Breast epithelium (tissue), 4 donors: ENCODE measurements at regions not wholly inside any gene's neighbourhood (a gene's known extent, or its start where the extent isn't known, plus 50 kb on each side); places are given as distances from the start of the nearest gene placed in this dataset.

Experiments used
- DNase-seq, 2 donors: peaks; one replicate each; pipeline ENCODE4 v3.0.0-alpha.2; 2019; ENCODE audit warnings: low spot score in 2 of 2
- H3K27ac ChIP-seq, 2 donors: fragments of 200-600 bp; sonication (generic) in 1 of 2; one replicate each; pipeline ENCODE4 v1.5.1; 2016 to 2019; ENCODE audit warnings: mild to moderate bottlenecking in 1 of 2
- H3K27me3 ChIP-seq, 2 donors: fragments of 200-600 bp; sonication (generic) in 1 of 2; one replicate each; pipeline versions ENCODE4 v1.5.1 to v1.6.0; 2017 to 2019; ENCODE audit warnings: control low read depth in 1 of 2, mild to moderate bottlenecking in 1 of 2
- H3K36me3 ChIP-seq: fragments of 200-600 bp; one replicate; pipeline ENCODE4 v1.5.1; 2019
- H3K4me1 ChIP-seq, 2 donors: fragments of 200-600 bp; sonication (generic); one replicate each; pipeline ENCODE4 v1.5.1; 2016 to 2019; ENCODE audit warnings: control low read depth in 1 of 2
- H3K4me3 ChIP-seq, 3 donors: fragments of 200-600 bp; sonication (generic); 1 replicate in 2 of 3; 2 replicates in 1 of 3; pipeline ENCODE4 v1.5.1; 2016 to 2019; ENCODE audit warnings: mild to moderate bottlenecking in 3 of 3, moderate library complexity in 2 of 3
- H3K9me3 ChIP-seq, 2 donors: fragments of 200-600 bp; sonication (generic) in 1 of 2; one replicate each; pipeline ENCODE4 v1.5.1; 2016 to 2019; ENCODE audit warnings: control low read depth in 1 of 2
- CTCF ChIP-seq, 3 donors: fragments of 450-650 bp; IDR thresholded peaks; one replicate each; pipeline ENCODE4 v1.5.1; 2016 to 2017; ENCODE audit warnings: antibody characterized with exemption in 3 of 3, mild to moderate bottlenecking in 3 of 3, moderate library complexity in 3 of 3
- POLR2A ChIP-seq: fragments of 450-650 bp; IDR thresholded peaks from one replicate; pipeline ENCODE4 v1.6.1; 2016; ENCODE audit warnings: antibody characterized with exemption, mild to moderate bottlenecking, moderate library complexity
- POLR2AphosphoS5 ChIP-seq, 3 donors: sonication (generic); formaldehyde crosslinking; IDR thresholded peaks; one replicate each; pipeline ENCODE4 v1.6.1; 2017; ENCODE audit warnings: antibody characterized with exemption in 3 of 3
- intact Hi-C: fragments of 100-400 bp; cut with DNase I; formaldehyde crosslinking; loops from one replicate; pipeline ENCODE4 v1.15.1; 2023; ENCODE audit warnings: low total_unique reads

GRCh38 chr6:102980951-102981350 lies 1587.4 kb downstream of the GRIK2 start:
- no peak for DNase-seq
- intact Hi-C loops, result no loop called here
- Histone ChIP-seq H3K9me3 (no peaks in the 10 kb centered on the region), H3K4me3 (no peak overlapping the region), H3K4me1 (no peaks in the 10 kb centered on the region), H3K36me3 (no peaks in the 10 kb centered on the region), H3K27ac (no peak overlapping the region), H3K27me3 (no peaks in the 10 kb centered on the region)
- TF ChIP-seq POLR2A, result no peak
- TF ChIP-seq POLR2AphosphoS5 (IDR thresholded peaks at IDR 0.05), result no peak
- no peak for TF ChIP-seq CTCF (IDR thresholded peaks at IDR 0.05)

- intact Hi-C loops, result no loop called here
- no peak for DNase-seq
- no peaks in the 10 kb centered on the region for H3K36me3 ChIP-seq
- no peak overlapping the region for H3K27ac ChIP-seq
- no peaks in the 10 kb centered on the region for H3K27me3 ChIP-seq
- TF ChIP-seq POLR2AphosphoS5 (IDR thresholded peaks at IDR 0.05), result no peak
- TF ChIP-seq POLR2A, result no peak
- TF ChIP-seq CTCF (IDR thresholded peaks at IDR 0.05), result no peak
- no peaks in the 10 kb centered on the region for H3K9me3 ChIP-seq
- no peak overlapping the region for H3K4me3 ChIP-seq
- H3K4me1 ChIP-seq, result no peaks in the 10 kb centered on the region
Measured at GRCh38 chr6:102961902-102962301, 1568.4 kb downstream of the GRIK2 start.

- H3K27ac ChIP-seq, result no peak overlapping the region
- H3K4me3 ChIP-seq, result no peak overlapping the region
- H3K27me3 ChIP-seq, result no peaks in the 10 kb centered on the region
- TF ChIP-seq CTCF (IDR thresholded peaks at IDR 0.05), result no peak
- TF ChIP-seq POLR2AphosphoS5 (IDR thresholded peaks at IDR 0.05), result no peak
- TF ChIP-seq POLR2A, result no peak
- DNase-seq, result no peak
- no peaks in the 10 kb centered on the region for H3K9me3 ChIP-seq
- intact Hi-C loops, result loop anchor here (5.0 kb wide), 1 partner anchor 1646 kb away; no protein-coding TSS in a partner anchor
- H3K4me1 ChIP-seq, result no peaks in the 10 kb centered on the region
- H3K36me3 ChIP-seq, result no peaks in the 10 kb centered on the region
Measured at GRCh38 chr6:102950967-102951366, 1557.5 kb downstream of the GRIK2 start.

GRCh38 chr6:102944475-102944874 lies 1551.0 kb downstream of the GRIK2 start:
- Histone ChIP-seq H3K27me3 (no peaks in the 10 kb centered on the region), H3K4me3 (no peak overlapping the region), H3K9me3 (no peaks in the 10 kb centered on the region), H3K27ac (no peak overlapping the region), H3K36me3 (no peaks in the 10 kb centered on the region), H3K4me1 (no peaks in the 10 kb centered on the region)
- TF ChIP-seq POLR2A (no peak), CTCF (IDR thresholded peaks at IDR 0.05) (no peak), POLR2AphosphoS5 (IDR thresholded peaks at IDR 0.05) (no peak)
- intact Hi-C loops, result no loop called here
- no peak for DNase-seq

GRCh38 chr6:102942206-102942605 lies 1548.7 kb downstream of the GRIK2 start:
- H3K4me3 ChIP-seq, result no peak overlapping the region
- no peaks in the 10 kb centered on the region for H3K9me3 ChIP-seq
- no peak for TF ChIP-seq POLR2AphosphoS5 (IDR thresholded peaks at IDR 0.05)
- no peak for TF ChIP-seq POLR2A
- no peak for TF ChIP-seq CTCF (IDR thresholded peaks at IDR 0.05)
- no peaks in the 10 kb centered on the region for H3K36me3 ChIP-seq
- no peak for DNase-seq
- H3K27ac ChIP-seq, result no peak overlapping the region
- no peaks in the 10 kb centered on the region for H3K27me3 ChIP-seq
- no peaks in the 10 kb centered on the region for H3K4me1 ChIP-seq
- intact Hi-C loops, result no loop called here
